ENCODE measurements at regions not wholly inside any gene's neighbourhood (a gene's known extent, or its start where the extent isn't known, plus 50 kb on each side); places are given as distances from the start of the nearest gene placed in this dataset.

DNA sequence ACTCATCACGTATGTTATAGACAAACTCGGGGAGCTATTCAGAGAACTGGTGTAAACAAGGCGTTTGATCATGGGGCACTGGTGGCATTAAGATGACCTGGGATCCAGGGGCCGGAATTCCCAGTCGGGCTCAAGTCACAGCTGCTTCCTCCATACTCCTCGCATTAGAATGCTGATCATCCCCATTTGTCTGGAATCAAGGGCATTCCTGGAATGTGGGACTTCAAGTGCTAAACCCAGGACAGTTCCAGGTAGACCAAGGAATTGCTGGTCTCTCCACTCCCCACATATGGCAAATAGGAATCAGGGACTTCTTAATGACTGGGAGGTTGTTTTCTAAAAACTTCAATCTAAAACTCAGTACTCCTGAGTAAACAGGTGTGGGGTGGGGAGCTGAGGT lies 355.7 kb upstream of the RAB6C start:
- Mint-ChIP-seq H3K36me3 (ENCODE audit: unreplicated experiment) (peaks cover 13% of the 10 kb centered on the region), H3K4me1 (ENCODE audit: low read depth, unreplicated experiment) (no peaks in the 10 kb centered on the region), H3K4me3 (ENCODE audit: unreplicated experiment) (no peak overlapping the region), H3K9me3 (ENCODE audit: unreplicated experiment) (peaks cover 4% of the 10 kb centered on the region), H3K27me3 (ENCODE audit: unreplicated experiment) (no peaks in the 10 kb centered on the region), H3K27ac (ENCODE audit: unreplicated experiment) (no peak overlapping the region)
- DNase-seq: no peak
- TF ChIP-seq, protein P1, sequence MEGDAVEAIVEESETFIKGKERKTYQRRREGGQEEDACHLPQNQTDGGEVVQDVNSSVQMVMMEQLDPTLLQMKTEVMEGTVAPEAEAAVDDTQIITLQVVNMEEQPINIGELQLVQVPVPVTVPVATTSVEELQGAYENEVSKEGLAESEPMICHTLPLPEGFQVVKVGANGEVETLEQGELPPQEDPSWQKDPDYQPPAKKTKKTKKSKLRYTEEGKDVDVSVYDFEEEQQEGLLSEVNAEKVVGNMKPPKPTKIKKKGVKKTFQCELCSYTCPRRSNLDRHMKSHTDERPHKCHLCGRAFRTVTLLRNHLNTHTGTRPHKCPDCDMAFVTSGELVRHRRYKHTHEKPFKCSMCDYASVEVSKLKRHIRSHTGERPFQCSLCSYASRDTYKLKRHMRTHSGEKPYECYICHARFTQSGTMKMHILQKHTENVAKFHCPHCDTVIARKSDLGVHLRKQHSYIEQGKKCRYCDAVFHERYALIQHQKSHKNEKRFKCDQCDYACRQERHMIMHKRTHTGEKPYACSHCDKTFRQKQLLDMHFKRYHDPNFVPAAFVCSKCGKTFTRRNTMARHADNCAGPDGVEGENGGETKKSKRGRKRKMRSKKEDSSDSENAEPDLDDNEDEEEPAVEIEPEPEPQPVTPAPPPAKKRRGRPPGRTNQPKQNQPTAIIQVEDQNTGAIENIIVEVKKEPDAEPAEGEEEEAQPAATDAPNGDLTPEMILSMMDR (IDR thresholded peaks at IDR 0.05; ENCODE audit: partially characterized antibody, unreplicated experiment): no peak

- H3K36me3 Mint-ChIP-seq (ENCODE audit: unreplicated experiment): peaks cover 17% of the 10 kb centered on the region
- H3K9me3 Mint-ChIP-seq (ENCODE audit: unreplicated experiment): peaks cover 4% of the 10 kb centered on the region
- no peaks in the 10 kb centered on the region for H3K27me3 Mint-ChIP-seq (ENCODE audit: unreplicated experiment)
- no peaks in the 10 kb centered on the region for H3K4me1 Mint-ChIP-seq (ENCODE audit: low read depth, unreplicated experiment)
- TF ChIP-seq, protein P1 (IDR thresholded peaks at IDR 0.05; ENCODE audit: partially characterized antibody, unreplicated experiment): no peak
- no peak overlapping the region for H3K4me3 Mint-ChIP-seq (ENCODE audit: unreplicated experiment)
- no peak for DNase-seq
- no peak overlapping the region for H3K27ac Mint-ChIP-seq (ENCODE audit: unreplicated experiment)
These were observed 352.0 kb upstream of the RAB6C start for GRCh38 chr2:129627437-129627836.

DNA sequence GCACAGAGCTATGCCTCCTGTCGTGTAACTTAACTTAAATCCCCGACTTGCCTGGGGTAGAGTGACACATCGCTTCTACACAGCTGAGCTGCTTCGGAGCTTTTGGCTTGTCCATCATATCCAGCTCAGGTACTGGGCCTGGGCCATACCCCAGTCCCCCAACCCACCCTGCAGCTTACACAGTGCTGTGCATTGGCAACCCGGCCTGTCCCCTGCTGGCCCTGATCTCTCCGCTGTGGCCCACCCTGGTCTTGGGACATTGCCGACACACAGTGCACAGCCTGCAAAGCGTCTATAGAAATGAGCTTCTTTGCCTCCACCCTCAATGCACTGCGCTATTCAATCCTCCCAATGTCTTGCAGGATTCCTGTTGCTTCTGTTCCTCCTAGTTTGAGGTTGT lies 342.8 kb upstream of the RAB6C start:
- no peak overlapping the region for H3K4me3 Mint-ChIP-seq (ENCODE audit: unreplicated experiment)
- H3K9me3 Mint-ChIP-seq (ENCODE audit: unreplicated experiment): peaks cover 3% of the 10 kb centered on the region
- TF ChIP-seq, protein P1 (IDR thresholded peaks at IDR 0.05; ENCODE audit: partially characterized antibody, unreplicated experiment): no peak

DNA sequence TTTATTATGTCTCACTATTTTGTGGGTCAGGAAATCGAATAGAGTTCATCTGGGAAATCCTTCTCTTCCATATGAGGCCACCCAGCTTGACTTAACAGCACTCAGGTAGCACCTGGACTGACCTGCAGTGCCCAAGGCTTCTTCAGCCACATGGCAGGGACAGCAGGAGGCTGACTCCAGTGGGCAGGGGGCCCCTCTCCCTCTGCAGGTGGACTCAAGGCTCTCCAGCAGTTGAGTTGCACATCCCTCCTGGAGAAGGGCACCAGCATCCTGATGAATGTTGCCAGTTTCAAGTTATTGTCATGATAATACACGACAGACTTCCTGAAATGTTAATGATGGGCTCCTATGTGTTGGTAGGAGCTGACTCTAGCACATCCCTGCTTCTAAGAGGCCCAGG lies 338.1 kb upstream of the RAB6C start:
- peaks cover 10% of the 10 kb centered on the region for H3K4me1 Mint-ChIP-seq (ENCODE audit: low read depth, unreplicated experiment)
- no peak for DNase-seq
- TF ChIP-seq, protein P1 (IDR thresholded peaks at IDR 0.05; ENCODE audit: partially characterized antibody, unreplicated experiment): no peak
- H3K27me3 Mint-ChIP-seq (ENCODE audit: unreplicated experiment): no peaks in the 10 kb centered on the region
- H3K9me3 Mint-ChIP-seq (ENCODE audit: unreplicated experiment): peaks cover 2% of the 10 kb centered on the region
- no peaks in the 10 kb centered on the region for H3K36me3 Mint-ChIP-seq (ENCODE audit: unreplicated experiment)
- H3K4me3 Mint-ChIP-seq (ENCODE audit: unreplicated experiment): no peak overlapping the region
- no peak overlapping the region for H3K27ac Mint-ChIP-seq (ENCODE audit: unreplicated experiment)

More for the DNA sequence above, 342.8 kb upstream of the RAB6C start:
- H3K27ac Mint-ChIP-seq (ENCODE audit: unreplicated experiment): no peak overlapping the region
- DNase-seq: no peak
- H3K27me3 Mint-ChIP-seq (ENCODE audit: unreplicated experiment): peaks cover 5% of the 10 kb centered on the region
- peaks cover 13% of the 10 kb centered on the region for H3K4me1 Mint-ChIP-seq (ENCODE audit: low read depth, unreplicated experiment)
- no peaks in the 10 kb centered on the region for H3K36me3 Mint-ChIP-seq (ENCODE audit: unreplicated experiment)

DNA sequence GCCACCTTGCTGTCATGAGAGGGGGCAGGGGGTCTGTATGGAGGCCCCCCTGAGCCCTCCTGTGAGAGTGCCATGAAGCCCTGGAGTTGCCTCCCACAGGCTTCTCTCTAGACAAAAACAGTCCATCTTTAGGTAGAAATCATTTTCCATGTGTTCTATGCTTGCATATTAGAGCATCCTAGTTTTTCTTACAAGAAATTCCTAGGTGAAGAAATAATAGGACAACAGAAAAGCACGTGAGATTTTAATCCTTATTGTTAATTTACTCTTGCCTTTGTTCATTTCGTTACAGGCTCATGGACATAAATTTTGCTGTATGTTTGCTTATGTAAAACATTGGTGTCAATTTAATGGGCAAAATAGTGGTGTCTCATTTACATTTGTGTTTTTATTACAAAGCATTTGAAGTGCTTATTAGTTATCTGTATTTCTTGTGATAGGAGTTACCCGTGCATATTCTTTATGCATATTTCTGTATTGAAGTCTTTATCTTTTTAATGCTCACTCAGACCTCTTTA lies 336.9 kb upstream of the RAB6C start:
- Mint-ChIP-seq H3K27me3 (ENCODE audit: unreplicated experiment) (no peaks in the 10 kb centered on the region), H3K27ac (ENCODE audit: unreplicated experiment) (no peak overlapping the region), H3K36me3 (ENCODE audit: unreplicated experiment) (no peaks in the 10 kb centered on the region), H3K9me3 (ENCODE audit: unreplicated experiment) (no peaks in the 10 kb centered on the region), H3K4me3 (ENCODE audit: unreplicated experiment) (no peak overlapping the region), H3K4me1 (ENCODE audit: low read depth, unreplicated experiment) (peaks cover 7% of the 10 kb centered on the region)
- TF ChIP-seq, protein P1 (IDR thresholded peaks at IDR 0.05; ENCODE audit: partially characterized antibody, unreplicated experiment): no peak
- DNase-seq: no peak

All from glutamatergic neuron (in vitro differentiated cells).